ENCODE measurements at regions not wholly inside any gene's neighbourhood (a gene's known extent, or its start where the extent isn't known, plus 50 kb on each side); places are given as distances from the start of the nearest gene placed in this dataset.

GRCh38 chr22:27666272-27666997, 135.1 kb downstream of the MN1 start:
- 100% methylated on average over 2 of the region's 4 CpGs for WGBS (ENCODE audit: insufficient coverage)
- peaks cover 48% of the 10 kb centered on the region for H3K4me1 ChIP-seq (ENCODE audit: control insufficient read depth, insufficient read depth, low read length)

GRCh38 chr22:27667121-27667843, 134.3 kb downstream of the MN1 start:
- DNase-seq: peak; percentile 35
- Histone ChIP-seq H3K4me1 (ENCODE audit: control insufficient read depth, insufficient read depth, low read length) (peaks cover 47% of the 10 kb centered on the region), H3K4me3 (ENCODE audit: low read length) (no peak overlapping the region), H3K9me3 (replicated peaks; ENCODE audit: control insufficient read depth, low read depth, low read length) (peaks cover 6% of the 10 kb centered on the region), H3K27ac (ENCODE audit: low read length) (no peak overlapping the region), H3K27me3 (ENCODE audit: control insufficient read depth, insufficient read depth, low read length) (no peaks in the 10 kb centered on the region), H3K36me3 (ENCODE audit: control insufficient read depth, insufficient read depth, low read length) (no peaks in the 10 kb centered on the region)
- 35% methylated on average over 12 of the region's 16 CpGs for WGBS (ENCODE audit: insufficient coverage)

More at GRCh38 chr22:27666272-27666997, 135.1 kb downstream of the MN1 start:
- H3K27me3 ChIP-seq (ENCODE audit: control insufficient read depth, insufficient read depth, low read length): no peaks in the 10 kb centered on the region
- no peak for DNase-seq
- H3K9me3 ChIP-seq (replicated peaks; ENCODE audit: control insufficient read depth, low read depth, low read length): peaks cover 6% of the 10 kb centered on the region
- no peaks in the 10 kb centered on the region for H3K36me3 ChIP-seq (ENCODE audit: control insufficient read depth, insufficient read depth, low read length)
- H3K27ac ChIP-seq (ENCODE audit: low read length): no peak overlapping the region
- no peak overlapping the region for H3K4me3 ChIP-seq (ENCODE audit: low read length)

- Histone ChIP-seq H3K27ac (ENCODE audit: low read length) (peak overlapping the region; percentile 74), H3K27me3 (ENCODE audit: control insufficient read depth, insufficient read depth, low read length) (no peaks in the 10 kb centered on the region), H3K4me1 (ENCODE audit: control insufficient read depth, insufficient read depth, low read length) (peaks cover 39% of the 10 kb centered on the region), H3K9me3 (replicated peaks; ENCODE audit: control insufficient read depth, low read depth, low read length) (peaks cover 6% of the 10 kb centered on the region), H3K4me3 (ENCODE audit: low read length) (no peak overlapping the region), H3K36me3 (ENCODE audit: control insufficient read depth, insufficient read depth, low read length) (no peaks in the 10 kb centered on the region)
- WGBS (ENCODE audit: insufficient coverage): 67% methylated on average over 3 of the region's 7 CpGs
- peak; percentile 90 for DNase-seq
Measured at GRCh38 chr22:27668828-27669797, 132.4 kb downstream of the MN1 start.

- Histone ChIP-seq H3K27me3 (ENCODE audit: control insufficient read depth, insufficient read depth, low read length) (peaks cover under 1% of the 10 kb centered on the region), H3K4me3 (ENCODE audit: low read length) (no peak overlapping the region), H3K36me3 (ENCODE audit: control insufficient read depth, insufficient read depth, low read length) (no peaks in the 10 kb centered on the region), H3K4me1 (ENCODE audit: control insufficient read depth, insufficient read depth, low read length) (peaks cover 38% of the 10 kb centered on the region), H3K27ac (ENCODE audit: low read length) (peak overlapping the region; percentile 74), H3K9me3 (replicated peaks; ENCODE audit: control insufficient read depth, low read depth, low read length) (peaks cover 6% of the 10 kb centered on the region)
- WGBS (ENCODE audit: insufficient coverage): 55% methylated on average over 13 of the region's 13 CpGs
- DNase-seq: no peak
Measured at GRCh38 chr22:27669798-27670599, 131.6 kb downstream of the MN1 start.

GRCh38 chr22:27670701-27671412, 130.7 kb downstream of the MN1 start:
- Histone ChIP-seq H3K9me3 (replicated peaks; ENCODE audit: control insufficient read depth, low read depth, low read length) (peaks cover 6% of the 10 kb centered on the region), H3K27ac (ENCODE audit: low read length) (peak overlapping the region; percentile 36), H3K36me3 (ENCODE audit: control insufficient read depth, insufficient read depth, low read length) (no peaks in the 10 kb centered on the region), H3K4me1 (ENCODE audit: control insufficient read depth, insufficient read depth, low read length) (peaks cover 38% of the 10 kb centered on the region), H3K4me3 (ENCODE audit: low read length) (no peak overlapping the region), H3K27me3 (ENCODE audit: control insufficient read depth, insufficient read depth, low read length) (peaks cover 2% of the 10 kb centered on the region)
- 24% methylated on average over 7 of the region's 16 CpGs for WGBS (ENCODE audit: insufficient coverage)
- DNase-seq: peak; percentile 65

GRCh38 chr22:27671413-27671935, 130.1 kb downstream of the MN1 start:
- Histone ChIP-seq H3K27me3 (ENCODE audit: control insufficient read depth, insufficient read depth, low read length) (peaks cover 2% of the 10 kb centered on the region), H3K9me3 (replicated peaks; ENCODE audit: control insufficient read depth, low read depth, low read length) (peaks cover 3% of the 10 kb centered on the region), H3K4me3 (ENCODE audit: low read length) (no peak overlapping the region), H3K36me3 (ENCODE audit: control insufficient read depth, insufficient read depth, low read length) (no peaks in the 10 kb centered on the region), H3K27ac (ENCODE audit: low read length) (peak overlapping the region; percentile 36), H3K4me1 (ENCODE audit: control insufficient read depth, insufficient read depth, low read length) (peaks cover 38% of the 10 kb centered on the region)
- 84% methylated on average over 2 of the region's 3 CpGs for WGBS (ENCODE audit: insufficient coverage)
- DNase-seq: no peak

GRCh38 chr22:27672721-27673418, 128.7 kb downstream of the MN1 start:
- Histone ChIP-seq H3K4me3 (ENCODE audit: low read length) (no peak overlapping the region), H3K27ac (ENCODE audit: low read length) (no peak overlapping the region), H3K9me3 (replicated peaks; ENCODE audit: control insufficient read depth, low read depth, low read length) (peaks cover 4% of the 10 kb centered on the region), H3K27me3 (ENCODE audit: control insufficient read depth, insufficient read depth, low read length) (peaks cover 6% of the 10 kb centered on the region), H3K36me3 (ENCODE audit: control insufficient read depth, insufficient read depth, low read length) (no peaks in the 10 kb centered on the region), H3K4me1 (ENCODE audit: control insufficient read depth, insufficient read depth, low read length) (peaks cover 32% of the 10 kb centered on the region)
- 83% methylated on average over 8 of the region's 9 CpGs for WGBS (ENCODE audit: insufficient coverage)
- DNase-seq: no peak

GRCh38 chr22:27673839-27674238, 127.7 kb downstream of the MN1 start:
- peaks cover 32% of the 10 kb centered on the region for H3K4me1 ChIP-seq (ENCODE audit: control insufficient read depth, insufficient read depth, low read length)
- 27% methylated on average over 14 of the region's 15 CpGs for WGBS (ENCODE audit: insufficient coverage)
- H3K27ac ChIP-seq (ENCODE audit: low read length): no peak overlapping the region
- H3K36me3 ChIP-seq (ENCODE audit: control insufficient read depth, insufficient read depth, low read length): no peaks in the 10 kb centered on the region
- H3K4me3 ChIP-seq (ENCODE audit: low read length): no peak overlapping the region
- H3K27me3 ChIP-seq (ENCODE audit: control insufficient read depth, insufficient read depth, low read length): peaks cover 9% of the 10 kb centered on the region
- DNase-seq: no peak
- peaks cover 4% of the 10 kb centered on the region for H3K9me3 ChIP-seq (replicated peaks; ENCODE audit: control insufficient read depth, low read depth, low read length)
